Right lobe of liver (tissue), 4 donors: ENCODE measurements at regions not wholly inside any gene's neighbourhood (a gene's known extent, or its start where the extent isn't known, plus 50 kb on each side); places are given as distances from the start of the nearest gene placed in this dataset.

Experiments
- CTCF ChIP-seq, 4 donors: fragments of 200-600 bp in 3 of 4; fragments of 450-650 bp in 1 of 4; IDR thresholded peaks; one replicate each; pipeline versions ENCODE4 v1.5.1 to v1.8.0; 2016 to 2022; ENCODE audit warnings: antibody characterized with exemption in 4 of 4, mild to moderate bottlenecking in 2 of 4
- POLR2A ChIP-seq: fragments of 450-650 bp; IDR thresholded peaks from one replicate; pipeline ENCODE4 v1.6.1; 2017; ENCODE audit warnings: antibody characterized with exemption, mild to moderate bottlenecking
- donor health status: DM: no; HTN: no; CAD: no.
- donor health status: DM: no; HTN: no; CAD: no.
- donor health status: DM: no; HTN: yes; CAD: no.

- TF ChIP-seq CTCF (IDR thresholded peaks at IDR 0.05) (no peak), POLR2A (no peak)
These were observed 215.6 kb upstream of the VEPH1 start for GRCh38 chr3:157718800-157719199.
